ENCODE measurements at regions not wholly inside any gene's neighbourhood (a gene's known extent, or its start where the extent isn't known, plus 50 kb on each side); places are given as distances from the start of the nearest gene placed in this dataset.
"Not testable (repeated sequence)": the region's sequence is repeated elsewhere in the genome, so short reads cannot be mapped to it uniquely, and the experiment has no call there.

DNA sequence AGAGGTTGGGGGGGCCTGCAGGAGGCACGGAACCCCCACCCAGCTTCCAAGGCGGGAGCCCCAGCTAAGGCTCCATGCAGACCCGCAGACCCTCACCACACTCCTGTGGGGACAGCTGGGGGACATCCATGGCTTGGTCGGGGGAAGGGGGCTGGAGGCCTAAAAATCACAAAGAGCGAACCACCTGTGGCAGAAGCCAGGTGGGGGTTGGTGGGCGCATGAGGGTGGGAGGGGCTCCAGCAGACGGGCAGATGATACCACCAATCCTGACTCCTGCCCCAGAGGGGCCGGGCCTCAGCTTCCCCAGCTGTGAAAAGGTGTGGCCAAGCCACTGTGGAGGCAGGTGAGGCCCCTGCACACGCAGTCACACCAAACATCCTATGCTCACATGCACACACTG is 111.6 kb downstream of the FAM53A start:
- no peak for DNase-seq

DNA sequence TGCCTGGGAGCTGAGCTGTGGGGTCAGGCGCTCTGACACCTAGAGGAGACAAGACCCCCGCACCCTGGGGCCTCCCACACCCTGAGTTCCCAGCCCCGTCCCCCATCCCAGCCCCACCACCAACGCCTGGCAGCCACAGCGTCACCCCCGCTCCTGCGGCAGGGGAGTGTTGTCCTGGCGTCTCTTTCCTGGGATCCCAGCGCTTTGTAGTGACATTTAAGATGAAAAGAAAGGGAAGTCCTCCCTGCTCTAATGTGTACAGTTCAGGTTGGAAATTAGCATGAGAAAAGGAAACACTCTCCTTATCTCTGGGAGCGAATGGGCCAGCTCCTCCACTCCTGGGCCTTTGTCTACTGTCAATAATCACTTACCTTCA is 112.1 kb downstream of the FAM53A start:
- no peak for DNase-seq

DNA sequence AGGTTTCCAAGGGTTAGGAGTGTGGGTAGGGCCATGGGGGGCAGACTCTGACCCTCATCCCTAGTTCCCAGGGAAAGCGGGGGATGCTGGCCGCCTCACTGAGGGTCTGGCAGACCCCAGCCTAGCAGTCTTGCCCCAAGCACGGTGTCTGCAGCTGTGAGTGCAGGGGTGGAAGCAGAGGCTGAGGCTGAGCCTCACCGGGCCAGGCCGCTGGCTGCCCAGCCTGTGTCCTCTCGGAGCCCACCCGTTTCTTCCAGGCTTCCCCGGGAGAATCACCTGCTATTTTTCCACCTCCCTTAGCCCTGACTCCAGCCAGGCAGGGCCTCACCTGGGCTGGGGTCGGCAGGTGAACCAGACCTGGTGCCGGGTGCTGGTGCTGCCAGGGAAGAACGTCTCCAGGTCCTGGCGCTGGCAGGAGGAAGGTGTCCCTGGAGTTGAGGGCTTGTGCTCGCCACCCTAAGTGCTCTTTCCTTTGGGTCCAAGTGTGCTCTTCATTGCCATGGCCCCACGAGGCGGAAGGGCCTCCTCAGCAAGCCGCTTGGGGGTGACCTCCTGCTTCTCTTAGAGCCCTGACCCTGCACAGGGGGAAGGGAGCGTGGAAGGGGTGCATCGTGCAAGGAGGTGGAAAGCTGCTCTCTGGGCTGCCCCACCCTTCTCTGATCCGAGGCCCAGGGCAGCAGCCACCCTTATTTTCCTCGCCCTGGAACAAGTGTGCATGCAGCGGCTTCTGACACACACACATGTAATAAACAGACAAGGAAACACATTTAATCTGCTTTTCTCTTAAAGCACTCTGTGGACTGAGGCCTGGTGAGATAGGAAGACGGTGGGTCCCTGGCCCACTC is 112.7 kb downstream of the FAM53A start:
- no peak for DNase-seq

DNA sequence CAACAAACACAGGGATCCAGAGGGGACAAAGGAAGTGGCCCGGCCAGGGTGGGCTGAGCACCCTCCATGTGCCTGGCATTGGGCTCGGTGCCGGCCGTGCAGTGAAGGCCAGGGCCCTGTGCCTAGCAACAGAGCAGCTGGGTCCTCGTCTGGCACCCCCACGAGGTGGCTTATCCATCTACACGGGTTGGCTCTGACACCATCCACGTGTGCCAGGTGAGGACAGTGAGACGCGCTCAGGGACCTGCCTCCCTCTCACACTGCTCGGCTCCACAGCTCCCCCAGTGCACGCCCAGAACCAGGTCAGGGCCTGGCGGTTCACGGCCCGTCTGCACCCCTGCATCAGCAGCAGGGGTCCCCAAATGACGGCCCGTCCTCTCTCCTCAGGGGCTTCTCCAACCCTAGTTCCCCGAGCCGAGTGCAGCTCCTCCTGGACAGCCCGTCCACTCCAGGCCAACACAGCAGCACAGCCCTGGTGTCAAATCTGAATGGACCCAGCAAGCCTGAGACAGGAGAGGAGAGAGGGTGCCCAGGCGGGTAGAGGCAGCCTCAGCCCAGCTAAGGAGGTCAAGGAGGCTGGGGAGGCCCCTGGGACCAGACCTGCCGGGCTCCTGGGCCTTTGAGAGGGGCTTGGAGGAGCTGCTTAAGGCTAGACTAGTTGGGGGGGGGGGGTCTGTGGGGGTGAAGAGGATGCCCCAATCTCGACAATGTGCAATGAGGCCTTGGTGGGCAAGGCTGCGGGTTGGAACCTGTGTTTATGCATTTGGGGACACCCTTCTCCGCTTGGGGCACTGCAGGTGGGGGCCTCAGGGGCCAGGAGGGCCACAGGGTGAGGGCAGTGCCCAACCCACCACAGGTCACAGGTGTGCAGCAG is 113.6 kb downstream of the FAM53A start:
- no peak for DNase-seq

DNA sequence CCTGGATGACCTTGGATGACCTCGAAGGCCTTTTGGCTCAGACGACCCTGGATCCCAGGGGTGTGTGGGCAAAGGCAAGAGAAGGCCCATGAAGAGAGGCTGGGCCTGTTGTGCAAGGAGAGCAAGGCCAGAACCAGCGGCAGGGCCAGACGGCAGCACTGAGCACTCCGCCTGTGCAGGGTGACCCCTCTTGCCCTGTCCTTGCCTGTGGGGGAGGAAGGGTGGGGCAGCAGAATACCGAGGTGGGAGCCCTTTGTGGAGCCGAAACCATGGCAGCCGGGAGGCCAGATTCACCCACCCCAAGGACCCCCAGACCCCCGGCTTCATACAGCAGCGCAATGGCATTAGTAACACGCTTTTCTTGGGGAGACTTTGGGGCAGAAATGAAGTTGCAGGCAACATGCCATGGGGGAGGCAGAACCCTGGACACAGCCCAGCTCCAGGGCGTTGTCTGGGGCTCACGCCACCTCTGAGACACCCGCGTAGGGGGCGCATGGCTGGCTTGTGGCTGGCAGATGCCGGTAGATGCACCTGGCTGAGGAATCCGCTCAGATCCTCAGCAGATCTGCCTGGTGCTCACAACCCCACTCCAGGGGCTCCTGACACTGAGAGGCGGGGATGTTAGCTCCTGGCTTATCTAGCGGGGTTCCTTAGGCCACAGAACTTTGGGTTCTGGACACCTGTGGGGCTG is 114.5 kb downstream of the FAM53A start:
- DNase-seq = no peak

DNA sequence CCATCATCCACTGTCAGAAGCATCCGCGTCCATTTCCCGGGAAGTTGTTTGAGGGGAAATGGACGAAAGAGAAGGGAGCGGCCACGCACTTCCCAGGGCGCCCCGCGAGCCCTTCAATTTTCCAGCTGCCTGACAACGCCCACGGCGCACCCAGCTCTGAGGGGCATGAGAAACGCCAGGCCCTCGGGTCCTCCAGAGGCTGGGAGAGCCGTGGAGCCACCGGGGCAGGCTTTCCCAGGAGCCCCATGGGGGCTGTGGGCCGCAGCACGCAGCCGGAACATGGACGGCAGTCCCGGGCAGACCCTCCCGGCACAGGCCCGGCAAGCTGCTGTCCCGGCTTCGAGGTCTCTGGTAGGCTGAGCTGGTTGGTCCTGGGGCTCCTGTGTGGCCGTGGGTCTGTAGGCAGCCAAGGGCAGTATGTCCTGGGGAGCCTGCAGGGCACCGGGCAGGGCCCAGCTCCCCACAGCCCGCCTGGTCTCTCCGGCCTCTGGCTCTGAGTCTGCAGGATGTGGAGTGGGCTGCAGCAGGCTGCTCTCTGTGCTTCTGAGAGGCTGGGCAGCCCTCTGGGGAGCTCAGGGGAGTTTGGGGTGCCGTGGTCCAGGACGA is 115.2 kb downstream of the FAM53A start:
- DNase-seq = no peak

DNA sequence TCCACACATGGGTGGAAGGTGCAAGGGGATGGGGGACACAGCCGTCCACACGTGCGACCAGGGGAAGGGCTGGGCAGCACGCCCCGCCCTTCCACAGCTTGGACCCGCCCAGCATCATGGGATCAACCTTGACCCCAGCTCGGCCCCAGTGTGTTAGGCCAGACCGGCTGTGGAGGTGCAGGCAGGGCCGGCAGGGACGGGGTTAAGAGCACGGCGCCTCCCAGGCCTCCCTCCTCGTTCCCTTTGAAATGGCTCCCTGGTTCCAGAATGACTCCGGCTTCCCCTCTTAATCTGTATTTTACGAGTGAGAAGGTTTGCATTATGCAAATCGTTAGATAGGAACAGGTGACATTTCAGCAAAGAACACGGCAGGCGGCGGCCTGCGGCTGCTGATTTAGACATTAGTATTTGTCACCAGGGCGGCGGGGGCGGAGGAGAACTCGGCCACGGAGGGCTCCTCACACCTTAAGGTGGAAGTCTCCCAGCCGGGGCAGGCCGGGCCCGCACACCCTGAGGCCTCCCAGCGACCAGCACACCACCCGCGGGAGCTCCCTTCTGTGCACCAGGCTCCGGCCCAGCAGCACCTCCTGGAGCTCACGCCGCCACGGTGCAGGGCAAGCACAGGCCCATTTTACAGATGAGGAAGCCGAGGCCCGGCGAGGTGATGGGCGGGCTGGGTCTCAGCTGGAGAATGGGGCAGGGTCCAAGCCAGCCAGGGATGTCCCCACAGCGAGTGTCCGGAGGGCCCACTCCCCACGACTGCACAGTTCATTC is 116.1 kb downstream of the FAM53A start:
- no peak for DNase-seq

DNA sequence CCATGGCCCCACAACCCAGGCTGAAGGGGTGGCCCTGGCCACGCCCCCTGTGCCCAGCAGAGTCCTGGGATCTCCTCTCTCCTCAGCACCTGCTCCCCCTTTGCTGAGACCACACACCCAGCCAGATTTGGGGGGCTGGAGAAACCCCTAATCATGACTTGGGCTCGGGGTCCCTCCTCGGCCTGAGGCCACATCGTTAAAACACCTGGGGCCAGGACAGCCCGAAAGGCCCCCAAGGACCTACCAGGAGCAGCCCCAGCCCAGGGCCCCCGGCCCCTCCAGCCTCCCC is 116.7 kb downstream of the FAM53A start:
- DNase-seq = no peak

DNA sequence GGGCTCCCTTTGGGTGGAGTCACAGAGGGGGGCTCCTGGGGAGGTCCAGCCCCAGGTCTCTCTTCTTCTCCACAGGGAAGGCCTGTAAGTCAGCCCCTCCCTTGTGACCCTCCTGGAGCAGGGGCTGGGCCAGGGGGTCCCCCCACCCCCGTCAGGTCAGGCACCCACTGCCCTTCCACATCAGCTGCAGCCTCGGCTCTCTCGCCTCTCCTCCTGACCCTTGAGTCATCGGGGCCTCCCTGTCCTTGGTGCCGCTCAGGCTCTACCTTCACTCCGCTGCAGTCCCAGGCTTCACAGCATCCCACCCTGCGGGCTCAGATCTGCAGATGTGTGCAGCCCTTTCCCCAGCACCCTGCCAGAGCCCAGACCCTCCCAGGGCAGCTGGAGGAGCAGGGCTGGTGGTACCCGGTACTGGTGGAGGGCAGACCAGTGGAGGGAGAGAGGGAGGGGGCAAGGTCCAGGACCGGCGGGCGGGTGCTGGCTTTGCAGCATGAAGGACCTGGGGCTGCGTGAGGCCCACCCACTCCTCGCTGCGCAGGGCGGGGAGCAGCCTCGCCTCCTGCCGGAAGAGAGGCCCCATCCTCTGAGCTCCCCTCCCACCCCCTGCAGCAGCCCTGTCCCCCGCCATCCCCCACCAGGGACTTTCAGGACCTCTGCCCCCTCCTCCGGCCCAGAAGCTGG is 117.1 kb downstream of the FAM53A start:
- no peak for DNase-seq

DNA sequence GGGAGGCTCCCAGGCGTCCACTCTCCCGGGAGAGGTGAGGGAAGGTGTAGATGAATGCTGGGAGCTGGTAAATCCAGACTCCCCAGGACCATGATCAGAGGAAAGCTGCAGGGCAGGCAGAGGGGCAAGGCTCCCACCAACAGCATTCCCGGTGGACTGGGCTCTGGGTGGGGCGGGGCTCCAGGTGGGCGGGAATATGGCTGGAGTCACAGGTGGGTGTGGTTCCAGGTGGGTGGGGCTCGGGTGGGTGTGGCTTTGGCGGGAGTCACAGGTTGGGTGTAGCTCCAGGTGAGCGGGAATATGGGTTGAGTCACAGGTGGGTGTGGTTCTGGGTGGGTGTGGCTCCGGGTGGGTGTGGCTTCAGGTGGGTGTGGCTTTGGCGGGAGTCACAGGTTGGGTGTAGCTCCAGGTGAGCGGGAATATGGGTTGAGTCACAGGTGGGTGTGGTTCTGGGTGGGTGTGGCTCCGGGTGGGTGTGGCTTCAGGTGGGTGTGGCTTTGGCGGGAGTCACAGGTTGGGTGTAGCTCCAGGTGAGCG is 117.7 kb downstream of the FAM53A start:
- not testable (repeated sequence) for DNase-seq

DNA sequence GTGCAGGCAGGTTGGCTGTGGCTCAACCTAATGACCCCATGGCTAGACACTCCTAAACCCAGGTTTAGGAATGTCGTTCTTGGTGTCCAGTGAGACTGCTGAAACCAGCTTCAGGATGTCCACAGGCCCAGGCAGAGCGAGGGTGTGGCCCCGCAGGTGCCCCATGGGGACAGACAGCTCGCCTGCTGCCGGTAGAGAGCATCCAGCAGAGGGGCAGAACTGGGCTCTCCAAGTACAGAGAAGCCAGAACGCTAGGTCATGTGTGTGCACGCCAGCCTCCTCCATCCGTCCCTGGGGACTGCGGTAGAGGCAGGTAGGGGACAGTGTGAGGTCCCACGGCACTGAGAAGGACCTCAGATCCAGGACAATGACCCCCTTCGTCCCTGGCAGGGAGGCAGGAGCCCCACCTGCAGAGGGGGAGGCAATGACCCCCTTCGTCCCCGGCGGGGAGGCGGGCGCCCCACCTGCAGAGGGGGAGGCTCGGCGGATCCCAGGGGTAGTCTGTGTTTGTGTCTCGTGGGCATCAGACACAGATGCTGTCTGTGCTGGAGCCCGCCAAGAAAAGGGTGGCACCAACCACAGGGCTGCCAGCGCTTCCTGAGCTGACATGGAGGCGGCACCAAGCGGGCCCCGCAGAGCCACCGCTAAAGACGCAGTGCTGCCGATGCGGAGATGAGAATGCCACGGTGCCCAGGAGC is 118.4 kb downstream of the FAM53A start:
- DNase-seq = no peak

DNA sequence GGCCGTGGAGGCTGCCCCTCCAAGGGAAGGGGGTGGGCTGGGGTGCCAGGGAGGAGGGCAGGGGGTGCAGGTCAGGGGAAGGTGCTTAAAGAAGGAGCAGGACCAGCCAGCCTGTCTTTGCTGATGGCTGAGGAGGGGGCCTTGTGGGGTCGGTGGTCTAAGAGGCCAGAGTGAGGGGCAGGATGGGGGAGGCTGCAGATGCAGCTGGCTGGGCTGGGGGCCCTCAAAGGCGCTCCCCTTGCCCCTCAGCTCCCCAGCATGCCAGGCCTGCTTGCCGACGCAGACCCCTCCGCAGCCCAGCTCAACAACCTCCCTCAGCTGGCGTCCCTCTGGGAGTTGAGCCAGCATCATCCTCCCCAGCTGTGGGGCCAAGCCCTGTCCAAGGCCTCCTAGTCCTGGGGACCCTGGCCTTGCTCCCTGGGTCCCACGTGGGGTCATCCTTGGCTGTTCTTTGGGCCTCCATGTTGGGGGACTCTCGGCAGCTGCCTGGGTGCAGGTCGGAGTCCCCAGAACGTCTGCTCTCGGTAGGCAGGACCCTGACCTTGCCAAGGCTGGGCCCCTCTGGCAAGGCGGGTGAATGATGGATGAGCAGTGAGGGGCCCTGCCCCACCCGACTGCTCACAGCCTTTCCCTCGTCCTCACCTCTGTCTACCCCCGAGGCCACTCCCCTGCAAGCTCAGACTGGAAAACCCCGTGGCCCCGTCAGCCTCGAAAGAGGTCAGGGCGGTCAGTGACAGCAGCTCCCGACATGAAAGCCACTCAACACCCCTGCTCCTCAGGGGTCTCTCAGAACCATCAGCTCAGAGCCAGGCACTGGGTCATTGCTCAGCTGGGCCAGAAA is 119.4 kb downstream of the FAM53A start:
- DNase-seq = no peak

DNA sequence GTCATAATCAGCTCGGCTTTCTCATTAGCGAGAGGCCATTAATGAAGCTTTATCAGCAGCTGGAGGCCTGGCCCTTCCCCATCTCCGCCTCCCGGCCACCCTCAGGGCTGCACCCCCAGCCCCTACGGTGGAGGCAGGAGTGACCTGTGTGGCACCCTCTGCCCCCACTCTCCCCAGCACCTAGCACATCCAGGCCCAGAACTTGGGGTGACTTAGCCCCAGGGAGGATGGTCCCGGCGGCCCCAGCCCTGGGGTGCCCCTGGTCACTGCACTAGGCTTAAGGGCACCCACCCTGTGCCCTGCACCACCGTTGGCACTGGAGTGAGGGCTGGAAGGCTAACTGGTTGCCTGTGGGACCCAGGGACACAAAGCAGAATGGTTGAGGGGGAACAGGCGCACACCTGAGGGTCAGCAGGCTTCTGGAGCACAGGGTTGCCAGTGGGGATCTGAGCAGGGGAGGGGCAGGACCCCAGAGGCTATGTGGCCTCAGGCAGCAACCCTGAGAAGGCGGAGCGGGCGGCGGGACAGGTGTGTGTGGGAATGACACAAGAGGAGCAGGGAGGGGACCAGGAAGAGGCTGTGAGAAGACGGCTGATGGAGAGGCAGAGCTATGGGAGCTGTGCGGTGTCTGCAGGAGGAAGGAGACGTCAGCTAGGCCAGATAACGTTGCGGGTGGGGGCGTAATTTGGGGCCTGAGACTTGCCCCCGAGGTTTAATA is 120.2 kb downstream of the FAM53A start:
- no peak for DNase-seq

DNA sequence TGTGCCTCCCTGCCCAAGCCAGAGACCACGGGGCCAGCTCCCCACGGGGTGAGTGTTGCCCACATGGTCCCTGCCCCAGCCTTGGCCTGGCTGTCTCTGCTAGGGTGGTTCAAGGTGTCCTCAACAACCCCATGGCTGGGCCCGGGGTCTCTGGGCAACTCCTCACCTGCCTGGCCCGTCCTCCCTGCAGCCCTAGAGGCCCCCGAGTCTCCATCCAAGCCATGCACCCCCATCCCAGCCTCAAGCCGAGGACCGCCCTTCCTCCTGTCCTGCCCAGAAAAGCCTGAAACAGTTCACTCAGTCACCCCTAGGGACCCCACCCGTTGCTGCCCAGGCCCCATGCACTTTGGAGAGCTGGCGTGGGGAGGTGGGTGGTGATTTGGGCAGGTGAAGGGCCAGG is 120.9 kb downstream of the FAM53A start:
- DNase-seq = no peak

DNA sequence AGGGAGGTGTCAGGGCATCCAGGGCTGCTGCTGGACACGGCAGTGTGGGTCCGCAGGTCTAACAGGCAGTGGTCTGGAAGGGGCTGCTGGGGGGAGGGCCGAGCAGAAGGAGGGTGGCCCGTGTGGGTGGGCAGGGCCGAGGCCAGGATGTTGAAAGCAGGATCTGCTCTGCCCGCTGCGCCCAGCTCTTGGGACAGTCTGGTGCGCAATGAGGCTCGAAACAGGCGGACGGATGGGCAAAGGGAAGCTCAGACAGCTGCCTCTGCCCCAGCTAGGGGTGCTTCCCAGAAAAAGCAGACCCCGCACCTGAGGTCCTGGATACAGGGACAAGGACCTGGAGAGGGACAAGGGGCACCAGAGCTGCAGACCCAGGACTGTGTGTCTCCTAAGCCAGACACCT is 121.3 kb downstream of the FAM53A start:
- DNase-seq = no peak

DNA sequence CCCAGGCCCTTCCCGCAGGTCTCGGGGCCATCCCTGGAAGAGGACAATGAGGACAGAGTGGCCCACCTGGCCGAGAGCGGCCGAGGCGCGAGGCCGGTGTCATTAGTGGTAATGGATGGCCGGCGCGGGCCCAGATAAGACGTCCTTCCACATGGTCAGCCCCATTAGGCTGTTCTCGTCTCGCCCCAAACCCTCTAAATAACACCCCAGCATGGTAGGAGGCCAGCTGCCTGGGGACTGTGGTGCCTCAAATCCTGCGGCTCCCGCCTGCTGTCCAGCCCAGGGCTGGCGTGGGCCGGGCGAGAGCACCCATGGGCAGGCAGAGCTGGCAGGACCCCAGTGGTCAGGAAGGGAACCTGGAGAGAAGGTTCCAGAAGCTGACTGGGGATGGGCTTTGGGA is 121.7 kb downstream of the FAM53A start:
- DNase-seq = no peak

DNA sequence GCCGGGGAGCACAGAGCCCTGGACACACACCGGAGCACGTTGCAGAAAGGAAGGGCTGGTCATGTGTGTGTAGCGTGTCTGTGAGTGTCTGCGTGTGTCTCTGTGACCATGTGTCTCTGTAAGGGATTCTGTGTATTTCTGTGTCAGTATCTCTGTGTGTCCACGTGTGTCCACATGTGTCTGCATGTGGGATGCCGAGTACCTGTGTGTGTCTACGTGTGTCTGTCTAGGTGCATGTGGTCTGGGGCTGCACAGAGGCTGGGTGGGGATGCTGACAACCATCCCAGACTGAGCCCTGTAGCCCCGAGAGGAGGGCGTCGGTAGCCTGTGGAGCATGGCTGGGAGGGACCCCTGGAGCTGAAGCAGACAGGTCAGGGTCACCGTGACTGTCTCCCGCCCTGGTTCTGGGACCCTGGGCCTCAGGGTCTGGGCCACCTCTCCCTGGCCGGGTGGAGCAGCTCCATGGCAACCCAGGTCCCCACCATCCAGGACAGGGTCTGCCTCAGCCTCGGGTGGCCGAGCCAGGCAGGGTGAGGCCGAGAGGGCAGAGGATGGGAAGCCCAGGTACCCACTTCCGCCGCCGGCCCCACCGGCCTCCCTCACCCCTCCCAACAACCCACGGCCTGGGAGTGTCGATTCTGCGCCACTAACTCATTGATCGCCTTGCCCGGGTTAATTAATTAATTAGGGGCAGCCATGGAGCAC is 122.7 kb downstream of the FAM53A start:
- no peak for DNase-seq

DNA sequence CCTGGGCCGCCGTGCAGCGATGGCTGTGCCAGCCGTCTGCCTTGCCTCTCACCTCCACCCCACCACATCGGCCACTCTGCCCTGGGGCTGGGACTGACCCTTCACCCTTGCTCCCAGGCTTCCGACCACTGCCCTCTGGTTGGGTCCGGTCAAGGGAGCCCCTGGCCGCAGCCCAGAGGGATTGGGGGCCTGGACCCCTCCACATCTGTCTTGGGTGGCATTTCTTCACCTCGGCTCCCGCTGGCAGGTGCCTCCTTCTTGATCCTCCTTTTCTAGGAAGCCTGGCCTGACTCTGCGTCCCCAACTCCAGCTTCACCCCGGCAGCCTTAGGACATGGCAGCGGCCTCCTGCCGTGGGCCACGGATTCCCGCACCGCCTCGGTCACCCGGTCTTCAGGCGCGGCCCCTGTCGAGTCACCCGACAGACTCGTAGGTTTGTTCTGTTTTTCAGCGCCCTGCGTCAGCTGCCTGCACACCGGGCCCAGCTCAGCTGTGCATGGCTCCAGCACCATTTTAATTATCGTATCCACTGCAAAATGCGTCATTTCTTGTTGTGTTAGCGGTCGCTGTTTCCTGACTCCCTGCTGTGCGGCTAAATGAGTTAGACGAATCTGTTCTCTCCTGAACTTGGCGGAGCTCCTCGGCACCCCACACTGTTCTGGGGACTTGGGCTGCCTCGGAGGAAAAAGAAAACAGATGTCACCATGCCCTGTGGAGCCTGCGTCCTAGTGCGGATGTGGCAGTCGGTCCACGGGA is 124.0 kb downstream of the FAM53A start:
- DNase-seq = no peak

All from NCI-H1092 (cell line).